Memory B cell (primary cell): ENCODE measurements at regions not wholly inside any gene's neighbourhood (a gene's known extent, or its start where the extent isn't known, plus 50 kb on each side); places are given as distances from the start of the nearest gene placed in this dataset.
"Not testable (repeated sequence)": the region's sequence is repeated elsewhere in the genome, so short reads cannot be mapped to it uniquely, and the experiment has no call there.

ENCODE experiments used
- ATAC-seq: fragments of 150-1000 bp; cut with Tn5 transposase; 2 replicates; pipeline ENCODE4 v1.10.0; 2021; ENCODE audit warnings: low read depth, mild to moderate bottlenecking, moderate library complexity
- DNase-seq, 2 donors: peaks; one replicate each; pipeline ENCODE4 v3.0.0; 2022; ENCODE audit warnings: low spot score in 2 of 2
- H3K27ac Mint-ChIP-seq: one replicate; pipeline ENCODE4 v1.8.0; 2022; ENCODE audit warnings: mild to moderate bottlenecking, moderate library complexity, mixed read lengths
- H3K27me3 Mint-ChIP-seq: one replicate; pipeline ENCODE4 v1.8.0; 2022; ENCODE audit warnings: mixed read lengths
- H3K36me3 Mint-ChIP-seq: one replicate; pipeline ENCODE4 v1.8.0; 2022; ENCODE audit warnings: mild to moderate bottlenecking, mixed read lengths
- H3K4me1 Mint-ChIP-seq: one replicate; pipeline ENCODE4 v1.8.0; 2022; ENCODE audit warnings: mixed read lengths
- H3K4me3 Mint-ChIP-seq: one replicate; pipeline ENCODE4 v1.8.0; 2022; ENCODE audit warnings: mild to moderate bottlenecking, moderate library complexity, mixed read lengths
- H3K9me3 Mint-ChIP-seq: one replicate; pipeline ENCODE4 v1.8.0; 2022; ENCODE audit warnings: mixed read lengths

DNA sequence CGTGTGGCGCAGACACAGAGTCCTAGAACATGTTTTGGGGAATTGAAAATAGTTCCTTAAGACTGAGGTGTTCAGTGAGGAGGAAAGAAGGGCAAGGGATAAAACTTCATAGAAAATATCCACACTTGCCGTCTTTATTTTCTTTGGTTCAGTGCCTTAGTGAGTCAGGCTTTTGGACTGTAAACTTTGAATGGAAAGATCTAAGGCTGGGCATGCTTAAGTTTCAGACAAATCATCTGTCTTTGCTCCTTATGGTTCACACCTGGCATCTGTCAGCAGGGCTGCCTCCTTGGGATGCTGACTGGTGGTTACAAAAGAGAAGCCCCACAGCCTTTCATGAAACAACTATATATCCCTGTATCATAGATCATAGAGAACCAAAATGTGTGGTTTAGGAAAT, 136.3 kb upstream of the PRICKLE1 start:
- no peaks in the 10 kb centered on the region for H3K9me3 Mint-ChIP-seq
- no peak overlapping the region for H3K4me3 Mint-ChIP-seq
- H3K27me3 Mint-ChIP-seq = peaks cover 1% of the 10 kb centered on the region
- no peak for DNase-seq
- H3K36me3 Mint-ChIP-seq = no peaks in the 10 kb centered on the region
- ATAC-seq = no peak
- no peaks in the 10 kb centered on the region for H3K4me1 Mint-ChIP-seq
- H3K27ac Mint-ChIP-seq = no peak overlapping the region

DNA sequence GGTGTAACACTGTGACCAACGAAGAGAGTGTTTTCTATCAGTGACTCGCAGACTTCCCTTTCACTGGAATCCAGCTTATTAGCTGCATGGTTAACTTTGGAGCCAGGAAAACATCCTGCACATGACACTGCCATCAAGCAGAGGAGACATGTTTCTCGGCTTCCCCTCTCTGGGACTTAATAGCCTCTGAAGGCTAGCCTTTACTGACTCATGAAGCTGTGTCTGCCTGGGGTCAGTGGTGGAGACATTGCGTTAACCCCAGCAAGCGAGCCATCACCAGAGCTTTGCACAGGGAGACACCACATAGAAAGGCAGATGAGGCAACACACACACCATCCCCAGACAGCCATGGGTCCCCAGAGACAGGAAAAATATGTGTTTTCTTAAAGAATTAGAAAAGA, 126.9 kb upstream of the PRICKLE1 start:
- Mint-ChIP-seq H3K4me1 (no peaks in the 10 kb centered on the region), H3K36me3 (no peaks in the 10 kb centered on the region), H3K4me3 (no peak overlapping the region), H3K27ac (no peak overlapping the region), H3K27me3 (no peaks in the 10 kb centered on the region), H3K9me3 (peaks cover 4% of the 10 kb centered on the region)
- no peak for ATAC-seq
- DNase-seq = no peak

DNA sequence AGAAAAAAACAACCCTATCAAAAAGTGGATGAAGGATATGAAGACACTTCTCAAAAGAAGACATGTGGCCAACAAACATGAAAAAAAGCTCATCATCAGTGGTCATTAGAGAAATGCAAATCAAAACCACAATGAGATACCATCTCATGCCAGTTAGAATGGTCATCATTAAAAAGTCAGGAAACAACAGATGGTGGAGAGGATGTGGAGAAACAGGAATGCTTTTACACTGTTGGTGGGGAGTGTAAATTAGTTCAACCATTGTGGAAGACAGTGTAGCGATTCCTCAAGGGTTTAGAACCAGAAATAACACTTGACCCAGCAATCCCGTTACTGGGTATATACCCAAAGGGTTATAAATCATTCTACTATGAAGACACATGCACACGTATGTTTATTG, 124.0 kb upstream of the PRICKLE1 start:
- not testable (repeated sequence) for ATAC-seq, H3K4me1 Mint-ChIP-seq, H3K27me3 Mint-ChIP-seq, H3K27ac Mint-ChIP-seq, H3K4me3 Mint-ChIP-seq, H3K36me3 Mint-ChIP-seq, DNase-seq
- H3K9me3 Mint-ChIP-seq = peaks cover 11% of the 10 kb centered on the region

DNA sequence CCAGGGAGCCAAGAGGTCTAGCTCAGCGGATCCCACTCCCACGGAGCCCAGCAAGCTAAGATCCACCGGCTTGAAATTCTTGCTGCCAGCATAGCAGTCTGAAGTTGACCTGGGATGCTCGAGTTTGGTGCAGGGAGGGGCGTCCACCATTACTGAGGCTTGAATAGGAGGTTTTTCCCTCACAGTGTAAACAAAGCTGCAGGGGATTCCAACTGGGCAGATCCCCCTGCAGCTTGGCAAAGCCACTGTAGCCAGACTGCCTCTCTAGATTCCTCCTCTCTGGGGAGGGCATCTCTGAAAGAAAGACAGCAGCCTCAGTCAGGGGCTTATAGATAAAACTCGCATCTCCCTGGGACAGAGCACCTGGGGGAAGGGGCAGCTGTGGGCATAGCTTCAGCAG, 118.8 kb upstream of the PRICKLE1 start:
- not testable (repeated sequence) for DNase-seq, H3K27me3 Mint-ChIP-seq, ATAC-seq, H3K36me3 Mint-ChIP-seq, H3K27ac Mint-ChIP-seq, H3K4me3 Mint-ChIP-seq, H3K4me1 Mint-ChIP-seq
- H3K9me3 Mint-ChIP-seq = peaks cover 11% of the 10 kb centered on the region

DNA sequence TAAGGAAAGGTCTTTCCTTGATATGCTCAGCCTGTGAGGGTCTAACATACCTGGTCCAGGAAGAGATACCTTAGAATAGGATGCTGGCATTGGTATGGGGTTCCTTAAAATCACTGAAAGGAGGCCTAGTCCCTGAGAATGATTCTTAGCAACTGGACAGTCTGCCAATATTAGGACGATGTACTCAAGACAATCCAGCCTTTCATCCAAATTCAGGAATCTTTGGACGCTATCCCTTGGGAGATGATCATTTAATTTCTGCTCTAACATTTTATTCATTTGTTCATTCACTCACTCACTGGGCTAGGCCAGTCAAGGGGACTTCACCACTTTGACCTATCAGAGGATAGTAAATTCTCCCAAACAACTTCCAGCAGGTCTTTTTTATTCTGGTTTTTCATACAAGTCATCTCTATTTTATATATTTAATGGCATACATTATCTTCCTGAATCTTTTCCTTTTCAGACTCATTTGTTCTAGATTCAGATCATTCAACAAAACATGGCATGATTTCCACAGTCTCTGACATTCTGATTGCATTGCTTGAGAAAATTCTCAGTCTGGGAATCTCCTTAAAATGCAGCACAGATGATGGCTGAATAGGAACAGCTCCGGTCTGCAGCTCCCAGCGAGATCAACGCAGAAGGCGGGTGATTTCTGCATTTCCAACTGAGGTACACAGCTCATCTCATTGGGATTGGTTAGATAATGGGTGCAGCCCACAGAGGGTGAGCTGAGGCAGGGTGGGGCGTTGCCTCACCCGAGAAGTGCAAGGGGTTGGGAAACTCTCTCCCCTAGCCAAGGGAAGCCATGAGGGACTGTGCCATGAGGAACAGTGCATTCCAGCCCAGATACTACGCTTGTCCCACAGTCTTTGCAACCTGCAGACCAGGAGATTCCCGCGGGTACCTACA, 118.0 kb upstream of the PRICKLE1 start:
- Mint-ChIP-seq H3K27me3 (peaks cover 1% of the 10 kb centered on the region), H3K4me1 (no peaks in the 10 kb centered on the region), H3K36me3 (no peaks in the 10 kb centered on the region)

DNA sequence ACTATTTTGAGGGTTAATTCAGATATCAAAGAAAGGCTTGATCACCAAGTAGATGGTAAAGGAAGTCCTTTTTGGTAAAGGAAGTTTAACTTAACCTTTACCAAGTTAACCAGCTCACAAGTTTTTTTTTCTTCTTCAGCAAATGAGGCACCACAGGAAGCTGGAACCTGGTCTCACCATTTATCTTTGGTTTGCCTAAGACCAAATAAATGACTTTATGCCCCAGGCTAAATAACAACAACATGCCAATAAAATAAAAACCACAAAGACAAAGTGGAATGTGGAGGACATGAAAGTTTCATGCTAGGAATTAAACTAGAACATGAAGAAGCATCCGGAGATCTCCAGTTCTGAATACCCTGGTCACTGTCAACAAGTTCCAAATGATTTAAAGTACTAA, 116.8 kb upstream of the PRICKLE1 start:
- Mint-ChIP-seq H3K27me3 (peaks cover 1% of the 10 kb centered on the region), H3K4me1 (no peaks in the 10 kb centered on the region), H3K9me3 (peaks cover 5% of the 10 kb centered on the region), H3K27ac (no peak overlapping the region), H3K4me3 (no peak overlapping the region), H3K36me3 (no peaks in the 10 kb centered on the region)
- DNase-seq (no peak), ATAC-seq (no peak)

More for the DNA sequence above, 118.0 kb upstream of the PRICKLE1 start:
- no peak overlapping the region for H3K4me3 Mint-ChIP-seq
- peaks cover 9% of the 10 kb centered on the region for H3K9me3 Mint-ChIP-seq
- DNase-seq (no peak), ATAC-seq (no peak)
- no peak overlapping the region for H3K27ac Mint-ChIP-seq

DNA sequence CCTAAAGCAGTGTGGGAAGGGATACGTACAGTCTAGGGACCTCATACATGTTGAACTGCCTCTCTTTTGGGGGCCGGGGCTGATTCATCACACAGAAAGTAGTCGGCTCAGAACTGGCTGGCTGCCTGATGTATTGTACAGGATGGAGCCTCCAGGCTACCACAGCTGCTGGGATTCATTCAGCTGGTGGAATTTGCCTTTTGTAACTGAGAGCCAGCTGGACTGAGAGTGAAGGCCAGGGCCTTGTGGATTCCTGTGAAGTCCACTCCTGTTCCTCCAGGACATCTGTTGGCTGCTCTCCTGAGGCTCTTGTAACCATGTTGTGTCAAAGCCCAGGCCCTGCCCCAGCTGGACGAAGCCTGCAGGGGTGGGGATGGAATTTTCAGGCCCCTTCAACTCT, 116.3 kb upstream of the PRICKLE1 start:
- no peaks in the 10 kb centered on the region for H3K27me3 Mint-ChIP-seq
- no peaks in the 10 kb centered on the region for H3K4me1 Mint-ChIP-seq
- H3K9me3 Mint-ChIP-seq = peaks cover under 1% of the 10 kb centered on the region
- no peak overlapping the region for H3K27ac Mint-ChIP-seq
- no peak overlapping the region for H3K4me3 Mint-ChIP-seq
- no peak for ATAC-seq
- DNase-seq = no peak
- H3K36me3 Mint-ChIP-seq = no peaks in the 10 kb centered on the region

DNA sequence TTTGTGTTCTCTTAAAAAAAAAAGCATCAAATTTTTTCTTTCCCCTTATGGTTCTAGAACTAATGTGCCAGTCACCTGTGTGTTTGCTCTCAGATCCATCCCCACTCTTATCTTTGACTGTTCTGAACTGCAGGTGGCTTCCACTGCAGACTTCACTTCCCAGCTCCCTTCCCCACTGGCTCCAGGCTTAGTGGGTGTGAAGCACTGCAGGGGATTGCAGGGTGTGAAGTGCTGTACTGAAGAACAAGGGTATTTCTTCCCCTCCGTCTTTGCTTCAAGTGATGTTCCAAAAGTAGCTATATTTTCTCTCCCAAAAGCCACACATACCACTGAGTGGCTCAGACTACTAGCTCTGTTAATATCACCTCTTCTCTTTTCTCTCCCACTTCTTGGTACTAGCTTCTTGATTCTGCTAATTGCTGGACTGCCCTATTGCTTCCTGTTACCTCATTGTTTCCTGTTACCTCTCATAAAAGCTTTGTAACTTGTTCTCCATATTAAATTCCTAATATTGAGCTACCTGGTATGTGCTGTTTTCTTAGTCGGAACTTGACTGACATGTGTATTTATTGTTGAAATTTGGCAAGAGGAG, 115.4 kb upstream of the PRICKLE1 start:
- Mint-ChIP-seq H3K4me3 (no peak overlapping the region), H3K36me3 (no peaks in the 10 kb centered on the region), H3K4me1 (no peaks in the 10 kb centered on the region), H3K27me3 (no peaks in the 10 kb centered on the region), H3K27ac (no peak overlapping the region), H3K9me3 (no peaks in the 10 kb centered on the region)
- no peak for ATAC-seq
- DNase-seq = no peak

DNA sequence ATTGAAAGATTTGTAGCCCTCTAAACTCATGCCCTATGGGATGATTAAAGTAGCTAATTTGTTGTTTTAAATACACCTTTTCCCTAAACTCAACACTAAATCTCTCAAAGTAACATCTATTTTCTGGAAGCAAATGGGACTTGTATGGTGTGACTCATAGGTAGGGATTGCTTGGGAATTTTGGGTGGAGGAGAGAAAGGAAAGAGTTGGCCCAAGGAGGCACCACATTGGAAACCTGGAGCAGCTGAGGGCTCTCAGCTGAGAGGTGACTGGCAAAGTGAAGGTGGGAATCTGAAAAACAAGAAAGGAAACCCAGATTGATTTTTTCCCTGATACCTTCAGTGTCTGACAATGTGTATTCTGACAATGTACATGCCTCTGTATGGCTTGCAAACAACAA, 114.8 kb upstream of the PRICKLE1 start:
- H3K27me3 Mint-ChIP-seq = no peaks in the 10 kb centered on the region
- no peak overlapping the region for H3K27ac Mint-ChIP-seq
- H3K4me3 Mint-ChIP-seq = no peak overlapping the region
- no peak for ATAC-seq
- H3K9me3 Mint-ChIP-seq = no peaks in the 10 kb centered on the region
- H3K36me3 Mint-ChIP-seq = no peaks in the 10 kb centered on the region
- no peaks in the 10 kb centered on the region for H3K4me1 Mint-ChIP-seq
- no peak for DNase-seq

DNA sequence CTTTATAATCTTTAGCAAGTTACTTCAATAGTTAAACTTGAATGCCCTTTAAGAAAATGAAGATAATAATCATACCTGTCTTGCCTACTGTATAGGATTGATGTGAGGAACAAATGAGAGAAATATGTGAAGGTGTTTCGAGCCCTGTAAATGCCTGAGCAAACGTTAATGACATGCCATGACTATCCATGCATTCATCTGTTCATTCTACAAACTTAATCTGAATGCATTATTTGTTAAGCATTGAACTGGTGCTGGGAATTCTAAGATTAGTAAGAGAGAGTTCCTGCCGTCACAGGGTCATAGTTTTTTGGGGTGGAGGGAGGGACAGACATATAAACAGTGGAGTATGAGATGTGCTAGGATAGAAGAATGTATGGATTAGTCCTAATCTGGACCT, 111.5 kb upstream of the PRICKLE1 start:
- no peak for ATAC-seq
- Mint-ChIP-seq H3K36me3 (no peaks in the 10 kb centered on the region), H3K9me3 (no peaks in the 10 kb centered on the region), H3K4me3 (no peak overlapping the region), H3K4me1 (no peaks in the 10 kb centered on the region), H3K27ac (no peak overlapping the region), H3K27me3 (no peaks in the 10 kb centered on the region)
- no peak for DNase-seq

DNA sequence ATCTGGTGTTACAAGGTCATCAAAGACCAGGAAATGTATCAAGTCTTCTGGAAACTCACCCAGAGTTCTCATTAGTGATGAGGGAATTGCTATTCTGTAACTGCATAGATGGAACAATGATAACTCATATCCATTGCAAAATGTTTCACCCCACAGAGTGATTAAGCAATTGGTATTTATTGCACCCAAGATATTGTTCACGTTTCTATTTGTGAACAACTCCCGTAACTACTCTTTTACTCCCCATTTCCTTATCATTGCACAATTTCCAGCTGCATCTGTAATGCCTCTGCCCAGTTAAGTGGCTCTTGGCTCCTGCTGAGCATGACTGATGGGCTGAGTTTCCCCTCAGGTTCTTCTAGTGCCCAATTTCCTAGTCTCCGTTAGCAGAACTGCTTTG, 108.7 kb upstream of the PRICKLE1 start:
- Mint-ChIP-seq H3K27me3 (no peaks in the 10 kb centered on the region), H3K27ac (no peak overlapping the region), H3K9me3 (peaks cover 2% of the 10 kb centered on the region), H3K4me3 (no peak overlapping the region), H3K4me1 (peaks cover 6% of the 10 kb centered on the region), H3K36me3 (no peaks in the 10 kb centered on the region)
- DNase-seq = no peak
- no peak for ATAC-seq

DNA sequence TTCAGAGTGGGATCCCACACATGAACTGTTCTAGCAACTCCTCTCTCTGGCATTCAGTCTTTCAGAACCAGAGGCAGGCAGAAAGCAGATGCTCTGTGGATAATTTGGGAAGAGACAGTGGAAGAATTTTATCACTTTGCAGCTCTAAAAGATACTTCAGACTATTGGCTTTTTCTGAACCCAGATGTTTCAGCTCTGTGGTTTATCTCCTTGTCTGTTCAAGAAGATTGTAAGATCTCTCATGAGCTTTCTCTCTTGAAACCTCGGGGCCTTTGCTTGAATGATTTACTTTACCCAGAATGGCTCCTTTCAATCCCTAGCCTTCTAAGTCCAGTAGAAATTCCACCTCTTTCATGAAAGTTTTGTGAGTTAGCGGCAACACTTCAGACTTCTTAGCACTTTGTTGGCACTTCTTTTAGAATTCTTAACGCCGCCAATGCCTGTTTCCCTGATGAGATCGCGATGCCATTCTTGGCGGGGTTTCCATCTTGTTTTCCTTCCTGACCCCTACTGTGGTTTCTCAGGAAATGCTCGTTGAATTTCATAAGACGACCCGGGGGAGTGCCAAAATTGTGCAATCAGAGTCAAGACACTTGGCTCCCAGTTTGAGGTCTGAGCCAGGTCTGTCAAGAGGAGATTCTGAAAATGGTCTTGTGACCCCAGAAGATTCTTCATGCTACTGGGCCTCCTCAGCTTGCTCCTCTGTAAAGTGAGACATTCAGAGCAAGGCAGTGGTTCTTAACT, 107.0 kb upstream of the PRICKLE1 start:
- Mint-ChIP-seq H3K9me3 (peaks cover 2% of the 10 kb centered on the region), H3K27me3 (no peaks in the 10 kb centered on the region), H3K4me1 (peaks cover 6% of the 10 kb centered on the region), H3K36me3 (no peaks in the 10 kb centered on the region), H3K4me3 (no peak overlapping the region), H3K27ac (no peak overlapping the region)
- ATAC-seq = no peak
- DNase-seq = no peak

DNA sequence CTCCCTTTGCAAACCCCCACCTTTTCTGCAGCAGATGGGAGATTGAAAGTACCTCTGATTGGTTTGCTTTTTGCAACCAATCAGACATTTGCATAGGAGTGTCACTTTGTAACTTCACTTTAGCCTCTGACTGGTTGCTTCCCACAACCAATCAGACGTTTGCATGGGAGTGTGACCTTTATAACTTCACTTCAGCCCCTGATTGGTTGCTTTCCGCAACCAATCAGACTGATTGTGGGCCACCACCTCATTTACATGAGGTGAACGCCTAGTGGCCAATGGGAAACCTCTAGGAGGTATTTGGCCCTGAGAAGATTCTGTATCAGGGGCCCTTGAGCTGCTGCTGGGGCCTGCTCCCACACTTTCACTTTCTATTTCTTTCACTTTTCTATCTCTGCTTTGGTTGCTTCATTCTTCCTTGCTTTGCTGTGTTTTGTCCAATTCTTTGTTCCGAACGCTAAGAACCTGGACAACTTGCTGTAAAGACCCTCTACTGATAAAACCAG, 106.0 kb upstream of the PRICKLE1 start:
- DNase-seq (no peak), ATAC-seq (no peak)
- peaks cover 5% of the 10 kb centered on the region for H3K9me3 Mint-ChIP-seq
- no peaks in the 10 kb centered on the region for H3K27me3 Mint-ChIP-seq
- no peak overlapping the region for H3K4me3 Mint-ChIP-seq
- no peaks in the 10 kb centered on the region for H3K36me3 Mint-ChIP-seq
- no peak overlapping the region for H3K27ac Mint-ChIP-seq
- H3K4me1 Mint-ChIP-seq = peaks cover 6% of the 10 kb centered on the region

DNA sequence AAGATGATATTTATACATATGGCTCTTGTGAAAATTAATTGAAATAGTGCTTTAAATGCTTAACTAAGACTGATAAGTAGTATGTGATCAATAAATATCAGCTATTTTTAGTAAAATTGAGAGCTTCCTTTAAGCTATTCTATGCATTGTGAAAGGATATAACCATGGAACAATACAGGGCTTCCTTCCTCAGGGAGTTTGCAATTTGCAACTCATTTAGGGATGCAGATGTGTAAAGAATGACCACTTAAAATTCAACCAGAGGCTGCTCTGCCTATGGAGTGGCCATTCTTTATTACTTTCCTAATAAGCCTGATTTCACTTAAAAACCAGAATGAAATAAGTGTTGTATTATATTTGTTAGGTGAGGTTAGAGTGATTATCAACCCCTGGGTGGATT, 103.2 kb upstream of the PRICKLE1 start:
- Mint-ChIP-seq H3K27me3 (no peaks in the 10 kb centered on the region), H3K36me3 (no peaks in the 10 kb centered on the region), H3K4me1 (peaks cover 6% of the 10 kb centered on the region), H3K27ac (no peak overlapping the region), H3K9me3 (peaks cover 5% of the 10 kb centered on the region), H3K4me3 (no peak overlapping the region)
- DNase-seq = no peak
- ATAC-seq = no peak
